Activated CD8-positive, alpha-beta T cell treated with anti-CD3 and anti-CD28 coated beads for 36 hours (primary cell): ENCODE measurements at regions not wholly inside any gene's neighbourhood (a gene's known extent, or its start where the extent isn't known, plus 50 kb on each side); places are given as distances from the start of the nearest gene placed in this dataset.
"Not testable (repeated sequence)": the region's sequence is repeated elsewhere in the genome, so short reads cannot be mapped to it uniquely, and the experiment has no call there.

Experiments used
- ATAC-seq: fragments of 200-7000 bp; cut with Tn5 transposase; one replicate; pipeline ENCODE4 v1.10.0; 2021; ENCODE audit warnings: mild to moderate bottlenecking, moderate library complexity
- CTCF ChIA-PET: fragments of 350-600 bp; sonication (Branson Sonifier 250); formaldehyde crosslinking; loops from one replicate; lab custom pipeline; 2021; ENCODE audit warnings: antibody characterized with exemption; lab: Charles Lee
- POLR2A ChIA-PET: fragments of 350-600 bp; sonication (Branson Sonifier 250); formaldehyde crosslinking; loops from one replicate; lab custom pipeline; 2021; ENCODE audit warnings: antibody characterized with exemption; lab: Charles Lee
- DNase-seq: peaks from one replicate; pipeline ENCODE4 v3.0.0-alpha.2; 2020
- H3K27ac Mint-ChIP-seq: one replicate; pipeline ENCODE4 v1.8.0; 2021; ENCODE audit warnings: mild to moderate bottlenecking, mixed read lengths
- H3K27me3 Mint-ChIP-seq: one replicate; pipeline ENCODE4 v1.8.0; 2021; ENCODE audit warnings: mixed read lengths
- H3K36me3 Mint-ChIP-seq: one replicate; pipeline ENCODE4 v1.8.0; 2021; ENCODE audit warnings: low read depth, mixed read lengths
- H3K4me1 Mint-ChIP-seq: one replicate; pipeline ENCODE4 v1.8.0; 2021; ENCODE audit warnings: low read depth, mixed read lengths
- H3K4me3 Mint-ChIP-seq: one replicate; pipeline ENCODE4 v1.8.0; 2021; ENCODE audit warnings: mild to moderate bottlenecking, moderate library complexity, mixed read lengths
- H3K9me3 Mint-ChIP-seq: one replicate; pipeline ENCODE4 v1.8.0; 2021; ENCODE audit warnings: mixed read lengths
- CTCF ChIP-seq: fragments of 200-600 bp; IDR thresholded peaks from one replicate; pipeline ENCODE4 v1.8.0; 2022; ENCODE audit warnings: antibody characterized with exemption, mild to moderate bottlenecking
- intact Hi-C: fragments of 100-400 bp; cut with micrococcal nuclease; formaldehyde crosslinking; loops from one replicate; pipeline ENCODE4 v1.10.0; 2022

- POLR2A ChIA-PET = no interaction called here
- CTCF ChIA-PET = no interaction called here
- DNase-seq (no peak), ATAC-seq (no peak)
- Mint-ChIP-seq H3K9me3 (peaks cover 1% of the 10 kb centered on the region), H3K27ac (no peak overlapping the region), H3K4me1 (no peaks in the 10 kb centered on the region), H3K36me3 (no peaks in the 10 kb centered on the region), H3K27me3 (no peaks in the 10 kb centered on the region), H3K4me3 (no peak overlapping the region)
- intact Hi-C loops = no loop called here
- no peak for TF ChIP-seq CTCF
These were observed 527.1 kb upstream of the DPPA4 start for GRCh38 chr3:109864452-109864851.

GRCh38 chr3:109869586-109869985, 532.2 kb upstream of the DPPA4 start:
- H3K36me3 Mint-ChIP-seq = no peaks in the 10 kb centered on the region
- intact Hi-C loops = no loop called here
- ATAC-seq (no peak), DNase-seq (no peak)
- CTCF ChIA-PET = no interaction called here
- H3K9me3 Mint-ChIP-seq = no peaks in the 10 kb centered on the region
- TF ChIP-seq CTCF = no peak
- H3K27me3 Mint-ChIP-seq = no peaks in the 10 kb centered on the region
- H3K4me1 Mint-ChIP-seq = no peaks in the 10 kb centered on the region
- H3K4me3 Mint-ChIP-seq = no peak overlapping the region
- no peak overlapping the region for H3K27ac Mint-ChIP-seq
- POLR2A ChIA-PET = no interaction called here

- ChIA-PET POLR2A (no interaction called here), CTCF (no interaction called here)
- DNase-seq (no peak), ATAC-seq (no peak)
- H3K4me3 Mint-ChIP-seq = no peak overlapping the region
- no peaks in the 10 kb centered on the region for H3K4me1 Mint-ChIP-seq
- H3K27me3 Mint-ChIP-seq = no peaks in the 10 kb centered on the region
- H3K27ac Mint-ChIP-seq = no peak overlapping the region
- intact Hi-C loops = no loop called here
- no peak for TF ChIP-seq CTCF
- no peaks in the 10 kb centered on the region for H3K36me3 Mint-ChIP-seq
- peaks cover 4% of the 10 kb centered on the region for H3K9me3 Mint-ChIP-seq
These were observed 537.8 kb upstream of the DPPA4 start for GRCh38 chr3:109874896-109875708.

GRCh38 chr3:109877616-109878015, 540.3 kb upstream of the DPPA4 start:
- CTCF ChIA-PET, H3K4me3 Mint-ChIP-seq, H3K36me3 Mint-ChIP-seq, intact Hi-C loops, H3K9me3 Mint-ChIP-seq, DNase-seq, ATAC-seq, H3K27ac Mint-ChIP-seq, H3K4me1 Mint-ChIP-seq, H3K27me3 Mint-ChIP-seq, POLR2A ChIA-PET: not testable (repeated sequence)

- peaks cover 13% of the 10 kb centered on the region for H3K9me3 Mint-ChIP-seq
- POLR2A ChIA-PET = no interaction called here
- no peak for ATAC-seq
- TF ChIP-seq CTCF = no peak
- H3K36me3 Mint-ChIP-seq = peaks cover 3% of the 10 kb centered on the region
- CTCF ChIA-PET = no interaction called here
- H3K27ac Mint-ChIP-seq = no peak overlapping the region
- no peak overlapping the region for H3K4me3 Mint-ChIP-seq
- no peaks in the 10 kb centered on the region for H3K4me1 Mint-ChIP-seq
- intact Hi-C loops = no loop called here
- no peak for DNase-seq
- no peaks in the 10 kb centered on the region for H3K27me3 Mint-ChIP-seq
These were observed 544.8 kb upstream of the DPPA4 start for GRCh38 chr3:109882144-109882543.
